PC-3 (cell line): ENCODE measurements at regions not wholly inside any gene's neighbourhood (a gene's known extent, or its start where the extent isn't known, plus 50 kb on each side); places are given as distances from the start of the nearest gene placed in this dataset.

Experiments used
- ATAC-seq: fragments of 200-7000 bp; cut with Tn5 transposase; 2 replicates; pipeline ENCODE4 v1.9.1; 2020; ENCODE audit warnings: mild to moderate bottlenecking, moderate library complexity
- BruUV-seq: library from RNA; stranded (reverse); fragments of 400-500 nt; replicated peaks from 2 replicates; lab custom pipeline; 2021; lab: Mats Ljungman, UMichigan
- CTCF ChIA-PET: fragments of 300-600 bp; sonication (Branson Sonifier 250); formaldehyde crosslinking; loops from one replicate; lab custom pipeline; 2022; ENCODE audit warnings: antibody characterized with exemption; lab: Charles Lee
- POLR2A ChIA-PET: fragments of 300-600 bp; sonication (Branson Sonifier 250); formaldehyde crosslinking; loops from one replicate; lab custom pipeline; 2022; ENCODE audit warnings: antibody characterized with exemption; ENCODE audit not compliant: unreplicated experiment; lab: Charles Lee
- DNase-seq: peaks from one replicate; pipeline ENCODE4 v3.0.0-alpha.2; 2015
- H2AFZ ChIP-seq: fragments of 300-600 bp; sonication (generic); 2 replicates; pipeline ENCODE4 v1.6.0; 2016; ENCODE audit warnings: antibody characterized with exemption, low read length
- H3F3A ChIP-seq: fragments of 300-600 bp; sonication (generic); one replicate; pipeline ENCODE4 v1.6.0; 2017; ENCODE audit warnings: antibody characterized with exemption, low read length, control low read depth, mild to moderate bottlenecking; ENCODE audit not compliant: unreplicated experiment
- H3K27ac ChIP-seq: fragments of 300-600 bp; sonication (generic); 2 replicates; pipeline ENCODE4 v1.5.1; 2016; ENCODE audit warnings: mild to moderate bottlenecking, low read length
- H3K27me3 ChIP-seq: fragments of 300-600 bp; sonication (generic); 2 replicates; pipeline ENCODE4 v1.6.1; 2016; ENCODE audit warnings: low read length, mixed read lengths
- H3K36me3 ChIP-seq: fragments of 300-600 bp; sonication (generic); 2 replicates; pipeline ENCODE4 v1.6.1; 2016; ENCODE audit warnings: low read depth, mixed run types, low read length, mixed read lengths
- H3K4me1 ChIP-seq: fragments of 300-600 bp; sonication (generic); 2 replicates; pipeline ENCODE4 v1.5.1; 2016; ENCODE audit warnings: low read length; ENCODE audit not compliant: insufficient read depth
- H3K4me2 ChIP-seq: fragments of 300-600 bp; sonication (generic); 2 replicates; pipeline ENCODE4 v1.6.0; 2016; ENCODE audit warnings: low read length
- H3K4me3 ChIP-seq: fragments of 300-600 bp; sonication (generic); 2 replicates; pipeline ENCODE4 v1.5.1; 2016; ENCODE audit warnings: mild to moderate bottlenecking, low read length, mixed read lengths
- H3K79me2 ChIP-seq: fragments of 300-600 bp; sonication (generic); 2 replicates; pipeline ENCODE4 v1.6.1; 2017; ENCODE audit warnings: low read length, mixed read lengths
- H3K9ac ChIP-seq: fragments of 300-600 bp; sonication (generic); 2 replicates; pipeline ENCODE4 v1.6.0; 2016; ENCODE audit warnings: mild to moderate bottlenecking, low read length
- H3K9me2 ChIP-seq: fragments of 300-600 bp; sonication (generic); replicated peaks from 2 replicates; pipeline ENCODE4 v1.6.1; 2016; ENCODE audit warnings: mixed run types, low read length, mixed read lengths
- H3K9me3 ChIP-seq: fragments of 300-600 bp; sonication (generic); 2 replicates; pipeline ENCODE4 v1.6.1; 2016; ENCODE audit warnings: low read length, mixed read lengths
- H4K20me1 ChIP-seq: fragments of 300-600 bp; sonication (generic); 2 replicates; pipeline ENCODE4 v1.6.1; 2016; ENCODE audit warnings: low read length, mixed read lengths
- EZH2 ChIP-seq: fragments of 300-600 bp; sonication (generic); IDR thresholded peaks from one replicate; pipeline ENCODE4 v1.6.1; 2017; ENCODE audit warnings: antibody characterized with exemption, mild to moderate bottlenecking, low read length; ENCODE audit not compliant: unreplicated experiment
- EZH2phosphoT487 ChIP-seq: fragments of 300-600 bp; sonication (generic); IDR thresholded peaks from 2 replicates; pipeline ENCODE4 v1.6.1; 2018; ENCODE audit warnings: mild to moderate bottlenecking, antibody characterized with exemption, low read length, borderline replicate concordance
- intact Hi-C: fragments of 100-400 bp; cut with micrococcal nuclease; formaldehyde crosslinking; loops from 2 replicates; pipeline ENCODE4 v1.9.0; 2023
- TF ChIP-seq, protein P1 (sequence below): fragments of 300-600 bp; sonication (generic); conservative IDR thresholded peaks from 2 replicates; pipeline ENCODE4 v1.5.1; 2017; ENCODE audit warnings: antibody characterized with exemption, low read depth, mild to moderate bottlenecking, low read length

DNA sequence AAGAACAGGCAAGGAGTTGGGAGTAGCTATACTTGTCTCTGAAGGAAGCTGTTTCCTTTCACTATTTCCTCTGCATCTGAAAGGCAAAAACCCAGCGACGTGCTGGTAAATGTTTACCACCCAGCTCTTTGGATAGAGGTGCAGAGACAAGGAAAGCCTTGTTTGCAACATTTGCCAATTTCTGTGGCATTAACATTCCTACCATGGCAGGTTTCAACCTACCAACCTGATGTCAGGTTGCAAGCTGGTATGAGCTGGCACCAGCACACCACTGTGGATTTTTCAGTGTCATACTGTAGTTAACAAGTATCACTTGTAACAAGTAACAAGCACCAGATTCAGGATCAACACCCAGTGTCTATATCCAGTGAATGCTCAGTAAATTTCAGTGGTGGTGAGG lies 294.8 kb upstream of the TMPO start:
- Histone ChIP-seq H3K9me2 (no peaks in the 10 kb centered on the region), H4K20me1 (no peaks in the 10 kb centered on the region), H3K36me3 (no peaks in the 10 kb centered on the region), H3K9me3 (no peaks in the 10 kb centered on the region), H3K79me2 (no peaks in the 10 kb centered on the region), H3K27ac (no peak overlapping the region), H3K9ac (no peak overlapping the region), H3K4me3 (no peak overlapping the region), H3K27me3 (peaks cover 35% of the 10 kb centered on the region), H3K4me2 (no peak overlapping the region), H2AFZ (no peak overlapping the region), H3K4me1 (no peaks in the 10 kb centered on the region), H3F3A (no peaks in the 10 kb centered on the region)
- CTCF ChIA-PET, result no interaction called here
- no peak for ATAC-seq
- DNase-seq, result no peak
- no peak for TF ChIP-seq EZH2
- no peak for TF ChIP-seq EZH2phosphoT487
- TF ChIP-seq, protein P1, sequence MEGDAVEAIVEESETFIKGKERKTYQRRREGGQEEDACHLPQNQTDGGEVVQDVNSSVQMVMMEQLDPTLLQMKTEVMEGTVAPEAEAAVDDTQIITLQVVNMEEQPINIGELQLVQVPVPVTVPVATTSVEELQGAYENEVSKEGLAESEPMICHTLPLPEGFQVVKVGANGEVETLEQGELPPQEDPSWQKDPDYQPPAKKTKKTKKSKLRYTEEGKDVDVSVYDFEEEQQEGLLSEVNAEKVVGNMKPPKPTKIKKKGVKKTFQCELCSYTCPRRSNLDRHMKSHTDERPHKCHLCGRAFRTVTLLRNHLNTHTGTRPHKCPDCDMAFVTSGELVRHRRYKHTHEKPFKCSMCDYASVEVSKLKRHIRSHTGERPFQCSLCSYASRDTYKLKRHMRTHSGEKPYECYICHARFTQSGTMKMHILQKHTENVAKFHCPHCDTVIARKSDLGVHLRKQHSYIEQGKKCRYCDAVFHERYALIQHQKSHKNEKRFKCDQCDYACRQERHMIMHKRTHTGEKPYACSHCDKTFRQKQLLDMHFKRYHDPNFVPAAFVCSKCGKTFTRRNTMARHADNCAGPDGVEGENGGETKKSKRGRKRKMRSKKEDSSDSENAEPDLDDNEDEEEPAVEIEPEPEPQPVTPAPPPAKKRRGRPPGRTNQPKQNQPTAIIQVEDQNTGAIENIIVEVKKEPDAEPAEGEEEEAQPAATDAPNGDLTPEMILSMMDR, result no peak
- POLR2A ChIA-PET, result no interaction called here
- intact Hi-C loops, result no loop called here
- no TSS peak for BruUV-seq

DNA sequence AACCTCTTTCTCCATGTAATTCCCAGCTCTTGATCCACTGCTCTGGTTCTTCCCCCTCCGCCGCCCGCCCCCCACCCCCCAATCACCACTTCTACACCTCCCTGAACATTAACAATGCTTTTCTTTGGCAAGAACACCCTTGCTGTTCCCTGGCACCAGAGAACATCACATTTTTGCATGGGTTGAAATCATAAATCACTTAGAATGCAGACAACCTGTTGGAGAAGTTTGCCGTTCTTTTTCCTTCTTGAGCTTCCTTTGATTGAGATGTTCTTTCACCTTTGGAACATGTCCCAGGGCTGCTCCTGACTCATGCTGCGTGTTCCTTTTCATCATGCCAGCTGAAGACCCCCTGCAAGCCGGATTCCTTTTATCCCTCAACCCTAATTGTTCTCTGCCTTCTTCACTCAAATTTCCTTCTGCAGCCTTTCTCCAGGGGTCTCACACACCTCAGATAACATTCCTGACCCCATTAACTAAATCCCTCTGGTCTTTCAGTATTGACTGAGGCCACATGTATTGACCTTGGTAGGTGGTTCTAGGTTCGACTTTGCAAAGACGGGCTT lies 294.1 kb upstream of the TMPO start:
- ATAC-seq (no peak), DNase-seq (no peak)
- Histone ChIP-seq H3K27me3 (peaks cover 35% of the 10 kb centered on the region), H3K36me3 (no peaks in the 10 kb centered on the region), H3K4me1 (no peaks in the 10 kb centered on the region), H3F3A (no peaks in the 10 kb centered on the region), H3K9ac (no peak overlapping the region), H3K9me3 (no peaks in the 10 kb centered on the region), H3K4me2 (no peak overlapping the region), H4K20me1 (no peaks in the 10 kb centered on the region), H3K4me3 (no peak overlapping the region), H3K79me2 (no peaks in the 10 kb centered on the region), H2AFZ (no peak overlapping the region), H3K9me2 (no peaks in the 10 kb centered on the region), H3K27ac (no peak overlapping the region)
- intact Hi-C loops, result no loop called here
- TF ChIP-seq EZH2 (no peak), EZH2phosphoT487 (no peak)
- TF ChIP-seq, protein P1, result no peak
- ChIA-PET POLR2A (no interaction called here), CTCF (no interaction called here)
- BruUV-seq, result no TSS peak

DNA sequence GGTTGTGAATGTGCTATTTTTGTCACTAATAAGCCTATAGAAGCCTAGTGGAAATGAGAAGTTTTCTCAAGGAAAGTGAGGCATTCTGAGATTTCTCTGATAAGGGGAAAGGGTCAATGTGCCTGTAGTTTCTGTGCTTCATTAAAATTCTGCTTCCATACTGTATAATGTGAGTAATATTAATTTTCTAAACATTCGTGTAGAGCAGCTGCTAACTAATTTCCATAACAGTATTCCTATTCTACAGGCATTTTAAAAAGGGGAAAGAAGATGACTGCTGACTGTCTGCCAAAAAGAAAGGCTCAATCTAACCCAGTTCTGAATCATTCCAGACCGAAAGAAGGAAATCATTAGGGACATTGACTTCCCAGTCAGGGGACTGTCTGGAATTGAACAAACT lies 293.3 kb upstream of the TMPO start:
- Histone ChIP-seq H3K4me2 (no peak overlapping the region), H3K9ac (no peak overlapping the region), H4K20me1 (no peaks in the 10 kb centered on the region), H2AFZ (no peak overlapping the region), H3K9me2 (no peaks in the 10 kb centered on the region), H3K4me3 (no peak overlapping the region), H3K4me1 (no peaks in the 10 kb centered on the region), H3K36me3 (no peaks in the 10 kb centered on the region), H3K27ac (no peak overlapping the region), H3K27me3 (peaks cover 35% of the 10 kb centered on the region), H3K79me2 (no peaks in the 10 kb centered on the region), H3F3A (no peaks in the 10 kb centered on the region), H3K9me3 (no peaks in the 10 kb centered on the region)
- intact Hi-C loops, result no loop called here
- TF ChIP-seq EZH2 (no peak), EZH2phosphoT487 (no peak)
- TF ChIP-seq, protein P1, result no peak
- ChIA-PET CTCF (no interaction called here), POLR2A (no interaction called here)
- no TSS peak for BruUV-seq
- DNase-seq, result no peak
- no peak for ATAC-seq
